Natural killer cell treated with Interleukin-12 subunit alpha and Interleukin-12 subunit beta and Interleukin-15 and Interleukin-18, amount 100 ng/mL, for 72 hours (primary cell): ENCODE measurements at regions not wholly inside any gene's neighbourhood (a gene's known extent, or its start where the extent isn't known, plus 50 kb on each side); places are given as distances from the start of the nearest gene placed in this dataset.

ENCODE experiments used
- ATAC-seq, 2 donors: fragments of 150-1000 bp; cut with Tn5 transposase in 1 of 2; sonication (Bioruptor Pico), chemical (Tn5 transposase) in 1 of 2; 2 replicates each; pipeline ENCODE4 v1.10.0; 2021
- DNase-seq: peaks from one replicate; pipeline ENCODE4 v3.0.0; 2022; ENCODE audit warnings: low spot score
- H3K27ac Mint-ChIP-seq, 2 donors: 1 replicate in 1 of 2; 2 replicates in 1 of 2; pipeline ENCODE4 v1.8.0; 2022; ENCODE audit warnings: mixed read lengths in 2 of 2, mild to moderate bottlenecking in 1 of 2, moderate library complexity in 1 of 2
- H3K27me3 Mint-ChIP-seq, 2 donors: 1 replicate in 1 of 2; 2 replicates in 1 of 2; pipeline ENCODE4 v1.8.0; 2022; ENCODE audit warnings: mixed read lengths in 2 of 2
- H3K36me3 Mint-ChIP-seq: one replicate; pipeline ENCODE4 v1.8.0; 2022; ENCODE audit warnings: mixed read lengths
- H3K4me1 Mint-ChIP-seq, 2 donors: 1 replicate in 1 of 2; 2 replicates in 1 of 2; pipeline ENCODE4 v1.8.0; 2022; ENCODE audit warnings: low read depth in 2 of 2, mixed read lengths in 2 of 2, mild to moderate bottlenecking in 1 of 2
- H3K4me3 Mint-ChIP-seq: one replicate; pipeline ENCODE4 v1.8.0; 2022; ENCODE audit warnings: mixed read lengths
- H3K9me3 Mint-ChIP-seq: 2 replicates; pipeline ENCODE4 v1.8.0; 2022; ENCODE audit warnings: mixed read lengths

DNA sequence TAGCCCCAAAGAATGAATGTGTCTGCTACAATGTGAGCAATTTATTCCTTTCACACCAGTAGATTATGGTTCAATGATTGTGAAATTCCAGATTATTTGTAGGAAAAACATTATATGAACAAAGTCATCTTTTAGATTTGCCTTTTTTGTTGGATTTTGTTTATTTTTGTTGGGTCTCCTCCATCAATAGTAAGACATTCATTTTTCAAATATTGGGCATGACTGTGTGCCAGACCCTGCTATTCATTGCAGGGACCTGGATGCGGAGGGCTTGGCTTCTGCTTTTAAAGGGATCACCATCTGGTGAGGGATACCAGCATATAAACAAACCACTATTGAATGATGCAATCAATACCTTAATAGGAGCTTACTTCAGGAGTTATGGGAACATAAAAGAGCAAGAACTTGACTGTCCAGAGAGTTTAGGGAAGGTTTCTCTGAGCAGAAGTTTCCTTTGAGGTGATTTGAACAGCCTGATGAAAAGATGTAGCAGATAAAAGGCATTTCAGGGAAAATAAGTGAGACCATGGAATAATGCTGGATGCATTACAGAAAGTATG lies 486.7 kb downstream of the EPHA4 start:
- no peak for DNase-seq
- H3K27ac Mint-ChIP-seq: no peak overlapping the region
- H3K36me3 Mint-ChIP-seq: no peaks in the 10 kb centered on the region
- H3K9me3 Mint-ChIP-seq: no peaks in the 10 kb centered on the region
- ATAC-seq: no peak
- H3K4me1 Mint-ChIP-seq: no peaks in the 10 kb centered on the region
- H3K4me3 Mint-ChIP-seq: no peak overlapping the region
- H3K27me3 Mint-ChIP-seq: peaks cover 0 to 8% of the 10 kb centered on the region in 2 donors

DNA sequence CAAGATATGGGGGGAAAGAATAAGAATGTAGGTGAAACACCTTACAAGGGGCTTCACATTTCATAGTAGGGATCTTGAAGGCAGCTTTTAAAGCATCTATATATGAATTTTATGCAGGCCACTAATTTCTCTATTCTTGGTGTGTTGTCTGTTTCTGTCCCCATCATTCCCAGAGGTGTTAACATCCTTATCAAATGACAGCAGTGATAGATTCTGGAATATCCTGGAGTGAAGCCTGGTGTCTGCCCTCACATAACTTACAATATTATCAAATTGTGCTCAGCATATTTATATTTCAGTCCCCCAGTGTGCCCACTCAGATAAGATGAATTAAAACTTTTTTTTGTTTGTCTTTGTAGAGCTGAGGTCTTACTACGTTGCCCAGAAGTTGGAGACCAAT lies 486.2 kb downstream of the EPHA4 start:
- Mint-ChIP-seq H3K27ac (no peak overlapping the region), H3K27me3 (peaks cover 1 to 6% of the 10 kb centered on the region in 2 donors), H3K4me1 (no peaks in the 10 kb centered on the region), H3K36me3 (no peaks in the 10 kb centered on the region), H3K4me3 (no peak overlapping the region), H3K9me3 (no peaks in the 10 kb centered on the region)
- no peak for ATAC-seq
- DNase-seq: no peak

DNA sequence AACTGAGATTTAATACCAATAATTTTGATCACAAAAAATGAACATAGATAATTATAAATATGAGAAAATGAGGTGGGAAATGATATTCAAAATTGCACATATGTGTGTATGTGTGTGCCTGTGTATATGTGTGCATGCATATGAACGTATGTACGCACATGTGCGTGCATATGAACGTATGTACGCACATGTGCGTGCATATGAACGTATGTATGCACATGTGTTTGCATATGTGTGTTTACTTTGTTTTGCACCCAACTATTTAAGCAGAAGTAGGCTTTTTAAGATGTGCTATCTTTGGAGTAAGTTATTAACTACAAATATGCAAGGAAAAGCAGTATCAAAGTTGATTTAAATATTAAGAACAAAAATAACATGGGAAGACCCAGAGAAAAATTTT lies 484.3 kb downstream of the EPHA4 start:
- Mint-ChIP-seq H3K4me1 (no peaks in the 10 kb centered on the region), H3K9me3 (peaks cover 3% of the 10 kb centered on the region), H3K27me3 (peaks cover 10 to 15% of the 10 kb centered on the region in 2 donors), H3K4me3 (no peak overlapping the region), H3K36me3 (no peaks in the 10 kb centered on the region), H3K27ac (no peak overlapping the region)
- no peak for DNase-seq
- ATAC-seq: no peak

DNA sequence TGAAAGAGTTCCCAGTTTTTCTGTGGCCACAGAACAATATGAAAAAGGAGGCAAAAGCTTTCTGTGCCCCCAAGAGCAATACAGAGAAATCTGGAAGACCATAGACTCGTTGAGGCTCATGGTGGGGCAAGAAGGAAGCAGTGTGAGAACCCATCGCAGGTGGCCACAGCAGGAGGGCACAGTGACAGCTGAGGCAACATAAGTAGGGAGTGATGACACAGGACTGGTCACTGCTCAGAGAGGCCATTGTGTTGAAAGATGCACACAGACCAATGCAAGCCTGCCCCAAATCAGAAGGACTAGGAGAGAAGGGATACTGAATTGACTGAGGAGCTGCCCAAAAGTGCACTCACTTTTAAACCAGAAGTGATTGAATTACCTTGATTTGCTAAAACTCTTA lies 483.6 kb downstream of the EPHA4 start:
- peaks cover 3% of the 10 kb centered on the region for H3K9me3 Mint-ChIP-seq
- H3K4me3 Mint-ChIP-seq: no peak overlapping the region
- H3K36me3 Mint-ChIP-seq: no peaks in the 10 kb centered on the region
- DNase-seq (no peak), ATAC-seq (peak in 1 of 2 donors; percentile 52)
- H3K4me1 Mint-ChIP-seq: no peaks in the 10 kb centered on the region
- peaks cover 10 to 18% of the 10 kb centered on the region in 2 donors for H3K27me3 Mint-ChIP-seq
- no peak overlapping the region for H3K27ac Mint-ChIP-seq

GRCh38 chr2:221095356-221095755 lies 476.7 kb downstream of the EPHA4 start:
- H3K27me3 Mint-ChIP-seq: peaks cover 5 to 18% of the 10 kb centered on the region in 2 donors
- DNase-seq (no peak), ATAC-seq (no peak)
- H3K4me3 Mint-ChIP-seq: no peak overlapping the region
- no peaks in the 10 kb centered on the region for H3K4me1 Mint-ChIP-seq
- peaks cover 3% of the 10 kb centered on the region for H3K9me3 Mint-ChIP-seq
- no peaks in the 10 kb centered on the region for H3K36me3 Mint-ChIP-seq
- no peak overlapping the region for H3K27ac Mint-ChIP-seq

DNA sequence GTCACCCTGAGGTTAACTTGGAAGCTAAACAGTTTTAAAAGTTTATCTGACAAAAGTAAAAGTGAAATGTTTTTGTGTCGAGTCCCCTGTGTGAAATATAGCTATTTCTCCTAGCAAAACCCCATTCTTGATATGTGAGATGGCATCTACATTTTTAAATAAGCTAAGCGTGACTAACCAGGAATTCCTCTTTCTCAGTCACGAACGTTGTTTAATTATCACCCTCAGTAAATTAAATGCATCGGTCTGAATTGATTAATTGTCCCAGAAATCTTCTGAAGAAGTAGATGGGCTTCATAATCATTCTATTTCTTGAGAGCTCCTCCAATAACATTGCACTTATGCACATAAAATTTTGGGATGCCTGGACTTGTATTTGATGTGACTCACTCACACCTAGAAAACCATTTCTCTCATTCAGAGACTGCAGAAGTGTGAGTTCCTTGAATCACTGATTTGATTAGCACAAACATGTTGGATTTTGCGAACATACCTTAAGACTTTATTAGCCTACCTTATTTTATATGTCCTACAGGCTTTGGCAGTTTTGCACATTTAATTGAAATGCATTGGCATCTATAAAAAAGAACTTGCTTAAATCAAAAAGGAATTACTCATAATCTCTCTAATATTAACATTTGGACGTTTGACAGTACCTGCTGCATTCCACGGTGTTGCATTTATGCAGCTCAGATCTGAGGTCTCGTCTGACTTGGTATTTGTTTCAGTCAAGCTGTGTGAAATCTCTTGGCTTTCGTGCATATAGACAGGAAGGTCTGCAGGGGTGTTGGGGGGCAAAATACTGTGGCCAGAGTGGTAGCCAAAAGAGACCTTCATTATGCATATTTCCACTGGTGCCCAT lies 475.2 kb downstream of the EPHA4 start:
- Mint-ChIP-seq H3K36me3 (no peaks in the 10 kb centered on the region), H3K9me3 (no peaks in the 10 kb centered on the region), H3K27me3 (peaks cover 3 to 10% of the 10 kb centered on the region in 2 donors), H3K27ac (no peak overlapping the region), H3K4me1 (no peaks in the 10 kb centered on the region), H3K4me3 (no peak overlapping the region)
- DNase-seq (no peak), ATAC-seq (no peak)

- DNase-seq: no peak
- H3K27ac Mint-ChIP-seq: no peak overlapping the region
- ATAC-seq: peak in 1 of 2 donors; percentile 63
- H3K4me3 Mint-ChIP-seq: no peak overlapping the region
- H3K4me1 Mint-ChIP-seq: no peaks in the 10 kb centered on the region
- H3K36me3 Mint-ChIP-seq: no peaks in the 10 kb centered on the region
- no peaks in the 10 kb centered on the region for H3K9me3 Mint-ChIP-seq
- peaks cover 3 to 5% of the 10 kb centered on the region in 2 donors for H3K27me3 Mint-ChIP-seq
Measured at GRCh38 chr2:221097568-221097915, 474.6 kb downstream of the EPHA4 start.

GRCh38 chr2:221097949-221098348 lies 474.2 kb downstream of the EPHA4 start:
- Mint-ChIP-seq H3K36me3 (no peaks in the 10 kb centered on the region), H3K4me1 (peaks cover 2 to 4% of the 10 kb centered on the region in 2 donors), H3K4me3 (no peak overlapping the region), H3K9me3 (no peaks in the 10 kb centered on the region), H3K27me3 (peaks cover under 1 to 3% of the 10 kb centered on the region in 2 donors), H3K27ac (no peak overlapping the region)
- no peak for DNase-seq
- no peak for ATAC-seq

DNA sequence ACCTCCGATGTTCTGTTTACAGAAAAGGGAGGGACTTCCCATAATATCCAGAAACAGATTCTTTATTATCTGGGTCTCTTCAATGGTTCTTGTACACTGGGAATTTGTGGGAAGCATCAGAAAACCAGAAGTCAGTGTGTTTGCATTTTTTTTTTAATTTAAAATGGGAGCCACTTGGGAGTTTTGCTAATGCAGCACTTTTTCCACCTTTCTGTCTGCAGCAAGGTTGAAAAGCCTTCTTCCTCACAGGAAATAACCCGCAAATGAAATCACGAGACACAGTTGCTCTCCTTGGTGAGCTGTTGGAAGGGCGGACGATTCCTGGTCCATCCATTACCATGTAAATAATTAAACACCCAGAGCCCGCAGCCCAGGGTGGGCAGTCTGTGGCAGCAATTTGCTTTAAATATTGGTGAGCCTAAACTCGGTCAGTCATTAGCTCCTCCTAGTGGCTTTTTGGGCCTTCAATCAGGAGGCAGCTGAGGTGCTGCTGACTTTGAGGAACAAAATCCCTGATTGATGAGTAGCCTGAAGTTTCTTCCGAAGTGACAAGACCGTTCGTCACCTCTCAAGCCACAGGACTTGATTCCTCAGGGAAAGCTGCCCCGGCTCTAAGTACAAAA lies 471.5 kb downstream of the EPHA4 start:
- ATAC-seq (no peak), DNase-seq (no peak)
- no peak overlapping the region for H3K4me3 Mint-ChIP-seq
- H3K36me3 Mint-ChIP-seq: no peaks in the 10 kb centered on the region
- no peaks in the 10 kb centered on the region for H3K9me3 Mint-ChIP-seq
- peaks cover 0 to 8% of the 10 kb centered on the region in 2 donors for H3K27me3 Mint-ChIP-seq
- H3K27ac Mint-ChIP-seq: no peak overlapping the region
- H3K4me1 Mint-ChIP-seq: peaks cover 16% of the 10 kb centered on the region in 2 donors

DNA sequence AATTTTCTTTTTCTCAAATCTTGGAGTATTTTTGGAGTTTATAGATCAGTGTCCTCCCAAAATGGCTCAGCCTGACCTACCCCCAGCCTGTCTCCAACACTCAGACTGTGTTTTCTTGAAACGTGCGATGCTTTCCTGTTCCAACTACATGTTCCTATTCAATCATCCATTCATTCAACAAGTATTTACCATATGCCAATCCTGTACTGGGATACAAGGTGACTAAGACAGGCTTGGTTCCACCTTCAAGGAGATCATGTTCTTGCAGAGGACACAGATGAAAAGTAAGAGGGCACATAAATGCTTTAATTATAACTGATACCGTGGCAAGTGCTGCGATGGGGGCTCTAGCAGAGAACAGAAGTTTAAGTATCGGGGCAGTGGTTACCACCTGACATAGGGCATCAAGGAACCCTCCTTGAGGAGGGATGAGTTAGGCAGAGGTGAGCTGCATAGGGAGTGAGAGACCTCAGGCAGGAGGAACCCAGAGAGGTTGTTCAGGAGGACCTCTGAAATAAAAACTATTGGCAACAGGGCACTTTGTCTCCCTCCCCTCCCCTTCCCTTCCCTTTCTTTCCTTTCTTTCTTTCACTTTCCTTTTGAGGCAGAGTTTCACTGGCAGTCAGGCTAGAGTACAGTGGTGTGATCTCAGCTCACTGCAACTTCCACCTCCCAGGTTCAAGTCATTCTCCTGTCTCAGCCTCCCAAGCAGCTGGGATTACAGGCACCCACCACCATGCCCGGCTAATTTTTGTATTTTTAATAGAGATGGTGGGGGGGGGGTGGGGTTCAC lies 469.0 kb downstream of the EPHA4 start:
- Mint-ChIP-seq H3K36me3 (no peaks in the 10 kb centered on the region), H3K27ac (peak overlapping the region in 1 of 2 donors; percentile 36), H3K9me3 (no peaks in the 10 kb centered on the region), H3K27me3 (peaks cover 7 to 11% of the 10 kb centered on the region in 2 donors), H3K4me3 (peak overlapping the region; percentile 38), H3K4me1 (peaks cover 16% of the 10 kb centered on the region in 2 donors)
- ATAC-seq (peak; percentile 69 to 80), DNase-seq (no peak)

- Mint-ChIP-seq H3K4me1 (peaks cover 16% of the 10 kb centered on the region in 2 donors), H3K9me3 (no peaks in the 10 kb centered on the region), H3K4me3 (no peak overlapping the region), H3K27me3 (peaks cover 15 to 16% of the 10 kb centered on the region in 2 donors), H3K36me3 (no peaks in the 10 kb centered on the region), H3K27ac (peak overlapping the region; percentile 56 to 88)
- ATAC-seq: peak in 1 of 2 donors; percentile 30
- DNase-seq: no peak
Measured at GRCh38 chr2:221103930-221104329, 468.2 kb downstream of the EPHA4 start.

DNA sequence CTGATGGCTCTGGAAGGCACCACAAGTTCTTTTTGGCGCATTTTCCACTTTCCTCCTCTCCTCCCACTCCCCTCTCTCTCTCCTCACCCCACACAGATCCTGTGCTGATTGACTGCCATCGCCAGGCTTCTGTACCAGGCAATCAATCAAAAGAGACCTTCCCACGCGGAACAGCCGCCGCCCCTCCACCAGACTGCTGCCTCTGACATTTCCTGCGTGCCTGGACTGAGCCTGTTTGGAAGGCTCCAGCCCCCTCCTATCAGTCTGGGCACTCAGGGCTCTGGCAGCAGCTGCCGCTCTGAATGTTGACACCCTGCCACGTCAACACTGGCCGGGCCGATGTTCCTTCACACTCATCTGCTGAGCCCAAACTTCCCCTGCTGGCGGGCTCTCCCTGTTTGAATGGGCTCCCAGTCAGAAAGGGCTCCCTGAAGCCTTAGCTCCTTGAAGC lies 467.7 kb downstream of the EPHA4 start:
- Mint-ChIP-seq H3K27me3 (peaks cover 15 to 16% of the 10 kb centered on the region in 2 donors), H3K4me1 (peaks cover 16% of the 10 kb centered on the region in 2 donors), H3K4me3 (peak overlapping the region; percentile 69), H3K9me3 (no peaks in the 10 kb centered on the region), H3K27ac (peak overlapping the region; percentile 56 to 88), H3K36me3 (no peaks in the 10 kb centered on the region)
- DNase-seq (peak; percentile 64), ATAC-seq (peak; percentile 72 to 73)

DNA sequence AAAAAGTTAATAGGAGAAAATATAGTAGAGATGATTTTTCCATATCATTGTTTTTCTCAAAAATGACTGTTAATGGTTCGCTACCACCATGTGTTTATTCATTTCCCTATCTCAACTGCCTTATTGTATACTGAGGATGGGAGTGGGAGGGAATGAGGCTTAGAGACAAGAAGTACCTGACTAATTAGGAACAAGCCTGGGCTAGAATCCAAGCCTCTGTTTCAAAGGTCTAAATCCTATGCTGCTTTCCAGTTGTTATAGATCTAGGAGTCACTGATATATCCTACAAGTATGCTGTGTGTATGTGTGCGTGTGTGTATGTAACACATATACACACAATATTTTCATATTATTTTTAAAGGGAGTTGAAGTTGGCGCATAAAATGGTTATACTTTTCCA lies 465.9 kb downstream of the EPHA4 start:
- H3K4me3 Mint-ChIP-seq: no peak overlapping the region
- H3K27me3 Mint-ChIP-seq: peaks cover 20 to 22% of the 10 kb centered on the region in 2 donors
- no peaks in the 10 kb centered on the region for H3K36me3 Mint-ChIP-seq
- peaks cover 16% of the 10 kb centered on the region in 2 donors for H3K4me1 Mint-ChIP-seq
- ATAC-seq: no peak
- no peak overlapping the region for H3K27ac Mint-ChIP-seq
- no peak for DNase-seq
- H3K9me3 Mint-ChIP-seq: no peaks in the 10 kb centered on the region
